CD1c-positive myeloid dendritic cell (primary cell): ENCODE measurements at regions not wholly inside any gene's neighbourhood (a gene's known extent, or its start where the extent isn't known, plus 50 kb on each side); places are given as distances from the start of the nearest gene placed in this dataset.

Experiments used
- DNase-seq: peaks from one replicate; pipeline ENCODE4 v3.0.0-alpha.2; 2016; ENCODE audit errors: extremely low spot score

- peak; percentile 98 for DNase-seq
Measured at GRCh38 chr6:26216359-26216885, 129.2 kb downstream of the HFE start.

GRCh38 chr6:26216886-26217713, 129.9 kb downstream of the HFE start:
- peak; percentile 85 for DNase-seq

- no peak for DNase-seq
Measured at GRCh38 chr6:26217714-26218075, 130.5 kb downstream of the HFE start.

- no peak for DNase-seq
Measured at GRCh38 chr6:26218824-26219223, 131.6 kb downstream of the HFE start.

- DNase-seq: no peak
Measured at GRCh38 chr6:26220145-26220970, 133.1 kb downstream of the HFE start.

- DNase-seq: no peak
Measured at GRCh38 chr6:26221186-26221585, 134.0 kb downstream of the HFE start.

- DNase-seq: no peak
Measured at GRCh38 chr6:26222571-26222970, 135.3 kb downstream of the HFE start.

GRCh38 chr6:26223228-26223627, 136.0 kb downstream of the HFE start:
- DNase-seq: peak; percentile 31

- peak; percentile 93 for DNase-seq
Measured at GRCh38 chr6:26223650-26224546, 136.7 kb downstream of the HFE start.

GRCh38 chr6:26224547-26224912, 137.3 kb downstream of the HFE start:
- DNase-seq: no peak

- DNase-seq: peak; percentile 14
Measured at GRCh38 chr6:26224940-26225847, 138.0 kb downstream of the HFE start.

- no peak for DNase-seq
Measured at GRCh38 chr6:26225848-26226578, 138.8 kb downstream of the HFE start.

GRCh38 chr6:26226579-26226967, 138.4 kb upstream of the BTN3A2 start:
- DNase-seq: no peak

GRCh38 chr6:26230351-26230750, 134.6 kb upstream of the BTN3A2 start:
- DNase-seq: peak; percentile 41

- no peak for DNase-seq
Measured at GRCh38 chr6:26231006-26231587, 133.9 kb upstream of the BTN3A2 start.

- DNase-seq: no peak
Measured at GRCh38 chr6:26232306-26232939, 132.6 kb upstream of the BTN3A2 start.

GRCh38 chr6:26232940-26233648, 131.9 kb upstream of the BTN3A2 start:
- DNase-seq: peak; percentile 20

- DNase-seq: peak; percentile 73
Measured at GRCh38 chr6:26233649-26234420, 131.2 kb upstream of the BTN3A2 start.
